ENCODE measurements at regions not wholly inside any gene's neighbourhood (a gene's known extent, or its start where the extent isn't known, plus 50 kb on each side); places are given as distances from the start of the nearest gene placed in this dataset.

GRCh38 chr1:29517251-29518086 lies 281.1 kb downstream of the PTPRU start:
- DNase-seq (ENCODE audit: low spot score), result no peak

- DNase-seq (ENCODE audit: low spot score), result no peak
Measured at GRCh38 chr1:29516063-29516820, 279.9 kb downstream of the PTPRU start.

GRCh38 chr1:29515170-29515955 lies 279.0 kb downstream of the PTPRU start:
- no peak for DNase-seq (ENCODE audit: low spot score)

- DNase-seq (ENCODE audit: low spot score), result no peak
Measured at GRCh38 chr1:29514361-29515169, 278.2 kb downstream of the PTPRU start.

DNA sequence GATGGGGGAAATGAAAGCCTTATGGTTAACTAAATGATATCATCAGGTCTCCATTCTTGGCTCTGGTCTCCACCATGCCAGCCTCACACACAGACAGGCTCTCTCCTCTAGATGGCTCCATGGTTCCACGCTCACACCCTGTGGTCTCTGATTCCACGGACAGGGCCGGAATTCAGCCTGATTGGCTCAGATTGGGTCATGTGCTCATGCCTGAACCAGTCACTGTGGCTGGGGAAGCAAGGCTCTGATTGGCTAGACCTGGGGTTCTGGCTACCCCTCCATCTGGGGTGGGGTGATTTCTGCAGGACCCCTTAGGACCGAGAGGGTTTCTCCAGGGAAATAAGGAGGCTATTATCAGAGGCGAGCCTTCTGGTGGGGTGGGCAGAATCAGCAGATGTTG lies 277.0 kb downstream of the PTPRU start:
- DNase-seq (ENCODE audit: low spot score), result peak; percentile 85

DNA sequence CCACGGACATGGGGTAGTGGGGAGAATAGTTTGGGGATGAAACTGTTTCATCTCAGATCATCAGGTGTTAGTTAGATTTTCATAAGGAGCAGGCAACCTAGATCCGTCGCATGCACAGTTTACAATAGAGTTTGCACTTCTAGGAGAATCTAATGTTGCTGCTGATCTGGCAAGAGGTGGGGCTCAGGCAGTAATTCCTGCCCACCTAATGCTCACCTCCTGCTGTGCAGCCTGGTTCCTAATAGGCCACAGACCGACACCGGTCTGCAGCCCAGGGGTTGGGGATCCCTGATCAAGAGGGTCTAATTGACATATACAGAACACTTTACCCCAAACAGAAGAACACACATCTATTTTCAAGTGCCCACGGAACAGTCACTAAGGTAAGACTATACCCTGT lies 275.1 kb downstream of the PTPRU start:
- DNase-seq (ENCODE audit: low spot score), result no peak

- no peak for DNase-seq (ENCODE audit: low spot score)
Measured at GRCh38 chr1:29508458-29509107, 272.3 kb downstream of the PTPRU start.

GRCh38 chr1:29506678-29507225 lies 270.4 kb downstream of the PTPRU start:
- DNase-seq (ENCODE audit: low spot score), result no peak

- no peak for DNase-seq (ENCODE audit: low spot score)
Measured at GRCh38 chr1:29505532-29506220, 269.4 kb downstream of the PTPRU start.

GRCh38 chr1:29504709-29505410 lies 268.5 kb downstream of the PTPRU start:
- DNase-seq (ENCODE audit: low spot score), result no peak

GRCh38 chr1:29504196-29504595 lies 267.9 kb downstream of the PTPRU start:
- no peak for DNase-seq (ENCODE audit: low spot score)

DNA sequence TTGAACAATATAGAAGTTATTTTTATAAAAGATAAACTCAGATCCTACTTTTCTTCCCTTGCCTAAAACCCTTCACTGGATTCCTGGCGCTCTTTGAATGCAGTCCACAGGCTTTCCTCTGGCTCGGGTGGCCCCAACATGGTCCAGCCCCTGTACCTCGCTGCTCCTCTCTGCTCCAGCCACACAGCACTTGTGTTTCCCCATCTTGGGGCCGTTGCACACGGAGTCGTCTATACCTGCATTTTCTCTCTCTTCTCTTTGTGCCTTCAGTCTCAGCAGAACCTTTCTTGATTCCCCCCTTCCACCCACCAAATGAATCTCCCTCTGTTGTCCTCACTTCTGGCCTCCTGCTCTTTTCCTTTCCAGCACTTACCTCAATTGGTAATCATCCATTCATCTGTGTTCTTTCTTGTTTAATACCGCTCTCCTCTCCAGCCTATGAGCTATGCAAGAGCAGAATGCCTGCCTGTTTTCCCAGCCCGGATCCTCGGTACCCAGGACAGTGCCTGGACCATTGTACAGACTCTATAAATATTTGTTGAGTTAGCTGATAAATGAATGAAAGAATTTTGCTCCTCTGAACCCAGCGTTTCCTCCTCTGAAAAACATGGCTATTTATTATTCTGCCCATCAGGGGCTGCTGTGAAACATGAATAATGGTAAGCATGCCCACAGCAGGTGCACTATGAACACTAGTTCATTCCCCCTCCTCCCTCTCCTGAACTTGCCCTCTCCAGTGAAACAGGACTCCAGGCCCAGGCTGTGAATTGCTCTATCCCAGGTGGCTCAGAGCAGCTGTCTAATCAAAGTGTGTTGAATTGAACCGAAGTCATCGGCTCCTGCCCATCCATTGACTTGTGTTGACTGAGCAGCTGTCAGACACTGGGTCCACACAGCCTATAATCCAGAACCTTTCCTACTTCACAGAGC lies 266.9 kb downstream of the PTPRU start:
- DNase-seq (ENCODE audit: low spot score), result no peak

DNA sequence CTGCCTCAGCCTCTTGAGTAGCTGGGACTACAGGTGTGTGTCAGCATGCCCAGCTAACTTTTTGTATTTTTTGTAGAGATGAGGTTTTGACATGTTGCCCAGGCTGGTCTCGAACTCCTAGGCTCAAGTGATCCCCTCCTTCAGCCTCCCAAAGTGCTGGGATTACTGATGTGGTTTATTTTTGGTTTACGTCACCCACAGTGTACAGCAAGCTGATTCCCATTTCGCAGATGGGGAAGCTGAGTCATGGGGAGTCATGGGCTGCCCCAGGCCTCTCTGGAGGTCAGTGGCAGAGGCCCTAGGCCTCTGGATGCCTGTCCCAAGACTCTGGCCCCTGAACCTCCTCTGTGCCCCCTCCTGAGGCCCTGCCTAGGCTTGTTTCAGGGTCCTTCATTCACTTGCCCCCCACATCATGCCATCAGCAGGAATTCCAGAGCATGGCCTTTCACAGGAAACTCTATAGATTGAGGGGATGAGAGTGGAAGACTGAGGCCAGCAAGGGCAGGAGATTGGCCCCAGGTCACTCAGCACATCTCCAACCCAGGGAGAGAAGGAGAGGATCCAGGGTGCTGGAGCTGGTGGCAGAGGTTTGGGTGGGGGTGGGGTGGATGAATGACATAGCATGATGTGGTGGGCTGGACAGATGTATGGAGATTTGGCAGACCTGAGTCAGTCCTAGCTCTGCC lies 266.0 kb downstream of the PTPRU start:
- DNase-seq (ENCODE audit: low spot score), result no peak

GRCh38 chr1:29501227-29501976 lies 265.1 kb downstream of the PTPRU start:
- DNase-seq (ENCODE audit: low spot score), result no peak

DNA sequence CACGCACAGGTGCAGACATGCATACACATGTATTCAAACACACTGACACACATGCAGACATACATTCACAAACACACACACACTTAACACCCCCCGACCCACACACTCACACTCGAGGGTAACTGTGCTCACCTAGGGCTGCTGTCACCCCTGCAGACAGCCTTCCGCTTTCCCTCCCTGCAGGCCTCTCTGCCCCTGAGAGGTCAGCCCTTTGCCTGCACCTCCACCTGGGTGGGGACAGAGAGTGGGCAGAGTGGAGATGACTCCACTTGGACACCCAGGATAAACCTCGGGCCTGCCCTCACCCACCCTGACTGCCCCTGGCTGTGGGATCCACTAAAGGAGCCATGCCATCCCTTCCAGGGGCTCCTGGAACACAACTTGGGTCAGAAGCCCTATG lies 264.3 kb downstream of the PTPRU start:
- DNase-seq (ENCODE audit: low spot score), result no peak

- no peak for DNase-seq (ENCODE audit: low spot score)
Measured at GRCh38 chr1:29500041-29500440, 263.7 kb downstream of the PTPRU start.

DNA sequence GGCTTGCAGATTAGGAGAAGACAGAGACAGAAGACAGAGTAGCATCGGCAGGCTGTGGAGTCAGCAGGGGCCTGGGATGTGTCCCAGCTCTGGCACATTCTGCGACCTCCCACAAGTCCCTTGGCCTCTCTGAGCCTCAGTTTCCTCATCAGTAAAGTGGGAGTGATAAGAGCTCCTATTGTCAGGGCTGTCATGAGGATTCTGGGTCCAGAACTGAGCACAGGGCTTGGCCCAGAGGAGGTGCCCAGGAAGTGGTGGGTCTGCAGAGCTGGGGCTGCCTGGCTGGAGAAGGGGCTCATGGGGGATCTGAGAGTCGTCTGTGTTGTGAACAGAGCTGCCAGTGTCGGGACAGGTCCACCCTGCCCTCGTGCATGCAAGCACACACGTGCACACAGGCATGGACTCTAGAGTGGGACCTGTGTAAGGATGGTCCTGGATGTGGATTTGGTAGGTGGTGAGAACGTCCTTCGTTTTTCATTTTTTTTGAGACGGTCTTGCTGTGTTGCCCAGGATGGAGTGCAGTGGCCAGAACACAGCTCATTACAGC lies 262.9 kb downstream of the PTPRU start:
- no peak for DNase-seq (ENCODE audit: low spot score)

Data from H4 (cell line).